H9 (cell line): ENCODE measurements at regions not wholly inside any gene's neighbourhood (a gene's known extent, or its start where the extent isn't known, plus 50 kb on each side); places are given as distances from the start of the nearest gene placed in this dataset.

Experiments used
- DNase-seq: peaks from one replicate; pipeline ENCODE4 v3.0.0-alpha.2; 2017
- H2AFZ ChIP-seq: one replicate; pipeline ENCODE4 v1.6.1; 2013; ENCODE audit warnings: mild to moderate bottlenecking, low read length, control low read depth, moderate library complexity
- H2AK5ac ChIP-seq: 2 replicates; pipeline ENCODE4 v1.6.1; 2013; ENCODE audit warnings: low read length, control low read depth, mixed read lengths; ENCODE audit not compliant: insufficient read length
- H2BK120ac ChIP-seq: one replicate; pipeline ENCODE4 v1.6.1; 2013; ENCODE audit warnings: low read depth, mild to moderate bottlenecking, low read length, control low read depth, inconsistent platforms; ENCODE audit not compliant: poor library complexity, severe bottlenecking
- H2BK12ac ChIP-seq: 2 replicates; pipeline ENCODE4 v1.6.1; 2013; ENCODE audit warnings: low read length, control low read depth, mixed read lengths, low read depth; ENCODE audit not compliant: insufficient read length
- H2BK15ac ChIP-seq: 2 replicates; pipeline ENCODE4 v1.6.1; 2013; ENCODE audit warnings: low read depth, low read length, control low read depth
- H2BK20ac ChIP-seq: one replicate; pipeline ENCODE4 v1.6.1; 2013; ENCODE audit warnings: low read depth, mild to moderate bottlenecking, low read length, control low read depth, inconsistent platforms; ENCODE audit not compliant: poor library complexity, severe bottlenecking
- H2BK5ac ChIP-seq: 2 replicates; pipeline ENCODE4 v1.6.1; 2013; ENCODE audit warnings: low read length, control low read depth, mixed read lengths; ENCODE audit not compliant: insufficient read length
- H3K14ac ChIP-seq: 2 replicates; pipeline ENCODE4 v1.6.1; 2013; ENCODE audit warnings: low read length, control low read depth; ENCODE audit not compliant: insufficient read depth
- H3K18ac ChIP-seq: 2 replicates; pipeline ENCODE4 v1.6.1; 2013; ENCODE audit warnings: low read depth, mild to moderate bottlenecking, mixed read lengths, low read length, control low read depth; ENCODE audit not compliant: insufficient read length
- H3K23ac ChIP-seq: 2 replicates; pipeline ENCODE4 v1.6.1; 2013; ENCODE audit warnings: low read length, control low read depth, mixed read lengths, low read depth; ENCODE audit not compliant: insufficient read length
- H3K23me2 ChIP-seq: 2 replicates; pipeline ENCODE4 v1.6.1; 2013; ENCODE audit warnings: low read depth, mild to moderate bottlenecking, mixed read lengths, low read length, control low read depth; ENCODE audit not compliant: insufficient read length, poor library complexity, severe bottlenecking
- H3K27ac ChIP-seq: 2 replicates; pipeline ENCODE4 v1.5.1; 2013; ENCODE audit warnings: low read length, control low read depth, mixed read lengths, low read depth; ENCODE audit not compliant: insufficient read length
- H3K27me3 ChIP-seq: 2 replicates; pipeline ENCODE4 v1.6.1; 2013; ENCODE audit warnings: low read length, control low read depth, inconsistent platforms; ENCODE audit not compliant: insufficient read depth
- H3K4ac ChIP-seq: 2 replicates; pipeline ENCODE4 v1.6.1; 2013; ENCODE audit warnings: low read depth, mild to moderate bottlenecking, control low read depth, inconsistent platforms, low read length, moderate library complexity
- H3K4me1 ChIP-seq: 2 replicates; pipeline ENCODE4 v1.6.1; 2013; ENCODE audit warnings: low read length, control low read depth, inconsistent platforms; ENCODE audit not compliant: insufficient read depth
- H3K4me2 ChIP-seq: 2 replicates; pipeline ENCODE4 v1.6.1; 2013; ENCODE audit warnings: low read length, control low read depth, mixed read lengths; ENCODE audit not compliant: insufficient read length, insufficient read depth
- H3K56ac ChIP-seq: 2 replicates; pipeline ENCODE4 v1.6.1; 2013; ENCODE audit warnings: low read depth, mild to moderate bottlenecking, mixed read lengths, low read length, control low read depth; ENCODE audit not compliant: insufficient read length
- H3K79me1 ChIP-seq: 2 replicates; pipeline ENCODE4 v1.6.1; 2013; ENCODE audit warnings: low read depth, mild to moderate bottlenecking, moderate library complexity, low read length, control low read depth, inconsistent platforms; ENCODE audit not compliant: insufficient read depth, poor library complexity, severe bottlenecking
- H3K79me2 ChIP-seq: 2 replicates; pipeline ENCODE4 v1.6.1; 2013; ENCODE audit warnings: low read length, control low read depth, inconsistent platforms; ENCODE audit not compliant: insufficient read depth
- H3K9ac ChIP-seq: 2 replicates; pipeline ENCODE4 v1.6.1; 2013; ENCODE audit warnings: low read length, control low read depth, mixed read lengths; ENCODE audit not compliant: insufficient read length; ENCODE audit errors: extremely low read depth
- H3K9me3 ChIP-seq: one replicate; pipeline ENCODE4 v1.6.1; 2013; ENCODE audit warnings: low read depth, low read length, inconsistent platforms; ENCODE audit not compliant: control insufficient read depth
- H3T11ph ChIP-seq: one replicate; pipeline ENCODE4 v1.6.1; 2013; ENCODE audit warnings: mild to moderate bottlenecking, low read length, control low read depth, inconsistent platforms
- H4K20me1 ChIP-seq: one replicate; pipeline ENCODE4 v1.6.1; 2013; ENCODE audit not compliant: control insufficient read depth, insufficient read length, insufficient read depth
- H4K5ac ChIP-seq: 2 replicates; pipeline ENCODE4 v1.6.1; 2013; ENCODE audit warnings: low read depth, mild to moderate bottlenecking, mixed read lengths, low read length, control low read depth; ENCODE audit not compliant: insufficient read length
- H4K8ac ChIP-seq: replicated peaks from 2 replicates; pipeline ENCODE4 v1.6.1; 2013; ENCODE audit warnings: low read length, control low read depth, mixed read lengths, low read depth; ENCODE audit not compliant: insufficient read length
- H4K91ac ChIP-seq: 2 replicates; pipeline ENCODE4 v1.6.1; 2013; ENCODE audit warnings: low read depth, mild to moderate bottlenecking, moderate library complexity, mixed read lengths, low read length, control low read depth; ENCODE audit not compliant: insufficient read length
- H3K27ac Mint-ChIP-seq, 3 experiments: 2 replicates in 2 of 3; 3 replicates in 1 of 3; pipeline ENCODE4 v1.8.0; 2020 to 2021; ENCODE audit warnings: mixed read lengths in 3 of 3, mild to moderate bottlenecking in 1 of 3, moderate library complexity in 1 of 3
- H3K27me3 Mint-ChIP-seq: 2 replicates; pipeline ENCODE4 v1.8.0; 2021; ENCODE audit warnings: low read depth, mild to moderate bottlenecking, moderate library complexity, mixed read lengths
- H3K36me3 Mint-ChIP-seq, 3 experiments: 2 replicates in 2 of 3; 3 replicates in 1 of 3; pipeline ENCODE4 v1.8.0; 2020 to 2021; ENCODE audit warnings: low read depth in 3 of 3, mixed read lengths in 3 of 3; ENCODE audit not compliant: insufficient read depth in 1 of 3
- H3K4me1 Mint-ChIP-seq, 2 experiments: 2 replicates each; pipeline ENCODE4 v1.8.0; 2020; ENCODE audit warnings: mixed read lengths in 2 of 2
- H3K4me3 Mint-ChIP-seq, 2 experiments: 2 replicates in 1 of 2; 3 replicates in 1 of 2; pipeline ENCODE4 v1.8.0; 2020 to 2021; ENCODE audit warnings: mild to moderate bottlenecking in 2 of 2, mixed read lengths in 2 of 2, moderate library complexity in 1 of 2
- H3K9me3 Mint-ChIP-seq, 2 experiments: 2 replicates in 1 of 2; 3 replicates in 1 of 2; pipeline ENCODE4 v1.8.0; 2020; ENCODE audit warnings: mild to moderate bottlenecking in 2 of 2, mixed read lengths in 2 of 2, moderate library complexity in 1 of 2
- WGBS: extraction: QIAGEN DNeasy Blood & Tissue Kit; methylation state at CpG from one replicate; pipeline ENCODE4 v1.1.7; 2013; ENCODE audit warnings: missing lambda C conversion rate, low lambda C conversion rate, mixed read lengths; ENCODE audit not compliant: insufficient read length; ENCODE audit errors: extremely low coverage; 5-methylcytosine and 5-hydroxymethylcytosine counted together
- TF ChIP-seq, protein P1 (sequence below): fragments of 200-600 bp; sonication (generic); conservative IDR thresholded peaks from 3 replicates; pipeline ENCODE4 v1.8.0; 2021; ENCODE audit warnings: antibody characterized with exemption, mild to moderate bottlenecking

DNA sequence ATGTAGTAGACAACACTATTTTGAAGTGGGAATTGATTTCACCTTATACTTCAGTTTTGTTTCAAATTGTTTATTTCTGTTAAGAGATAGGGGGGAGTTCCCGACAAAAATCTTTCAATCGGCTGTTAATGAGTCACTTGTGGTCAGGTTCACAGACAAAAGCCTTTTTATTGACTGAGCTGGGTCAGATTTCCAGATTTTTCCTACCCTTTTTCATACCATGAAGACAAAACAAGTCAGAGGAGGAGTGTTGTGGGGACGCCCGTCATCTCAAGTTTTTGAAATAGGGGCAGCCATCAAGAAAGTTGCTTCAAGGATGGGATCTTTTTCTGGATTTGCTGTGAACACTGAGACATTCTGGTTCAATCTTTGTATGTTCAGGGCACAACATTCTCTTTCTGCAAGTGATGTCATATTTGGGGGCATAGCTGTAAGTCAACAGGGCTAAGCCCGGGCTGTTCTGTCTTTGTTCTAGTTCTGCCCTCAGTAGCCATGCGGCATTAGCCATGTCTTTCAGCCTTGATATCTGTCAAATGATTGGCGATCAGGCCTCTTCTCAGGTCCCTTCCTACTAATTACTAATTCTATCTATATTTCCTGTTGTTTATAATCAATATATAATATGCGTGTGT lies 496.0 kb upstream of the MARCKS start:
- no peak overlapping the region for H3K4me3 Mint-ChIP-seq
- H3K4me1 Mint-ChIP-seq, result peaks cover 18 to 37% of the 10 kb centered on the region in 2 experiments
- WGBS, result no CpG with 5 or more reads among the region's 8 CpGs

More for the DNA sequence above, 496.0 kb upstream of the MARCKS start:
- no peak overlapping the region for H3K27ac Mint-ChIP-seq
- no peak overlapping the region for H2BK15ac ChIP-seq
- no peak overlapping the region for H4K5ac ChIP-seq
- no peak overlapping the region for H3K27ac ChIP-seq
- no peaks in the 10 kb centered on the region for H4K20me1 ChIP-seq
- no peak overlapping the region for H2AK5ac ChIP-seq
- H3K9ac ChIP-seq, result no peak overlapping the region
- H3K14ac ChIP-seq, result no peak overlapping the region
- H3K79me1 ChIP-seq, result no peaks in the 10 kb centered on the region
- H3K4ac ChIP-seq, result no peak overlapping the region
- H3K18ac ChIP-seq, result no peak overlapping the region
- H3T11ph ChIP-seq, result no peak overlapping the region
- H3K23me2 ChIP-seq, result no peaks in the 10 kb centered on the region
- no peaks in the 10 kb centered on the region for H3K27me3 Mint-ChIP-seq
- H3K4me2 ChIP-seq, result no peak overlapping the region
- H3K56ac ChIP-seq, result no peak overlapping the region
- H2BK5ac ChIP-seq, result no peak overlapping the region
- no peaks in the 10 kb centered on the region for H3K36me3 Mint-ChIP-seq
- no peaks in the 10 kb centered on the region for H3K9me3 ChIP-seq
- no peak overlapping the region for H3K23ac ChIP-seq
- H3K79me2 ChIP-seq, result no peaks in the 10 kb centered on the region
- no peak overlapping the region for H4K91ac ChIP-seq
- no peak for DNase-seq
- H2AFZ ChIP-seq, result no peak overlapping the region
- H3K27me3 ChIP-seq, result no peaks in the 10 kb centered on the region
- TF ChIP-seq, protein P1, sequence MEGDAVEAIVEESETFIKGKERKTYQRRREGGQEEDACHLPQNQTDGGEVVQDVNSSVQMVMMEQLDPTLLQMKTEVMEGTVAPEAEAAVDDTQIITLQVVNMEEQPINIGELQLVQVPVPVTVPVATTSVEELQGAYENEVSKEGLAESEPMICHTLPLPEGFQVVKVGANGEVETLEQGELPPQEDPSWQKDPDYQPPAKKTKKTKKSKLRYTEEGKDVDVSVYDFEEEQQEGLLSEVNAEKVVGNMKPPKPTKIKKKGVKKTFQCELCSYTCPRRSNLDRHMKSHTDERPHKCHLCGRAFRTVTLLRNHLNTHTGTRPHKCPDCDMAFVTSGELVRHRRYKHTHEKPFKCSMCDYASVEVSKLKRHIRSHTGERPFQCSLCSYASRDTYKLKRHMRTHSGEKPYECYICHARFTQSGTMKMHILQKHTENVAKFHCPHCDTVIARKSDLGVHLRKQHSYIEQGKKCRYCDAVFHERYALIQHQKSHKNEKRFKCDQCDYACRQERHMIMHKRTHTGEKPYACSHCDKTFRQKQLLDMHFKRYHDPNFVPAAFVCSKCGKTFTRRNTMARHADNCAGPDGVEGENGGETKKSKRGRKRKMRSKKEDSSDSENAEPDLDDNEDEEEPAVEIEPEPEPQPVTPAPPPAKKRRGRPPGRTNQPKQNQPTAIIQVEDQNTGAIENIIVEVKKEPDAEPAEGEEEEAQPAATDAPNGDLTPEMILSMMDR, result no peak
- H3K4me1 ChIP-seq, result peaks cover 5% of the 10 kb centered on the region; the same call in 1 of the 2 replicates
- no peaks in the 10 kb centered on the region for H3K9me3 Mint-ChIP-seq
- no peak overlapping the region for H4K8ac ChIP-seq
- H2BK120ac ChIP-seq, result no peak overlapping the region
- no peak overlapping the region for H2BK12ac ChIP-seq
- no peak overlapping the region for H2BK20ac ChIP-seq
